DMS153 treated with DMSO at 0.1 percent for 48 hours (cell line): ENCODE measurements at regions not wholly inside any gene's neighbourhood (a gene's known extent, or its start where the extent isn't known, plus 50 kb on each side); places are given as distances from the start of the nearest gene placed in this dataset.
"Not testable (repeated sequence)": the region's sequence is repeated elsewhere in the genome, so short reads cannot be mapped to it uniquely, and the experiment has no call there.

Source experiments
- DNase-seq: peaks from one replicate; lab custom pipeline; 2025; ENCODE audit not compliant: unreplicated experiment; lab: John Stamatoyannopoulos, UW

DNA sequence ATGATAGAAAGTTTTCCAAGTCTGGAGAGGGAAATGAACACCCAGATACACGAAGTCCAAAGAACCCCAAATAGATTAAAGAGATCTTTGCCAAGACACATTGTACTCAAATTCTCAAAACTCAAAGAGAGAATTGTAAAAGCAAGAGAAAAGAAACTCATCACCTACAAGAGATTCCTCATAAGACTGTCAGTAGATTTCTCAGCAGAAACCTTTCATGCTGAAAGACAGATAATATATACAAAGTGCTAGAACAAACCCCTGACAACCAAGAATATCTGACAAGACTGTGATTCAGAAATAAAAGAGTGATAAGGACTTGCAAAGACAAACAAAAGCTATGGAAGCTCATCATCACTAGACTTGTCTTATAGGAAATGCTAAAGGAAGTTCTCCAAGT, 326.7 kb upstream of the ZNF608 start:
- no peak for DNase-seq

DNA sequence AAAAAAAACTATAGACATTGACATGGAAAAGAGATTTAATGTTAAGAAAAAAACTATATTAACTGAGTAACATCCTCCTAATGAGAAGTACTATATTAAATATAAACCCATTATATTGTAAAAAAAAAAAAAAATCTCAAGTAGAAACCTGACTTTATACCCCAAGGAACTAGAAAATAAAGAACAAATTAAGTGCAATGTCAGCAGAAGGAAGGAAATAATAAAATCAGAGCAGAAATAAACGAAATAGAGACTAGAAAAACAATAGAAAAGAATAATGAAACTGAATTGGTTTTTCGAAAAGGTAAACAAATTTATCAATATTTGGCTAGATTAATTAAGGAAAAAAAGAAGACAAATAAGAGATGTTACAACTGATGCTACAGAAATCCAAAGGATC, 329.1 kb upstream of the ZNF608 start:
- DNase-seq = no peak

DNA sequence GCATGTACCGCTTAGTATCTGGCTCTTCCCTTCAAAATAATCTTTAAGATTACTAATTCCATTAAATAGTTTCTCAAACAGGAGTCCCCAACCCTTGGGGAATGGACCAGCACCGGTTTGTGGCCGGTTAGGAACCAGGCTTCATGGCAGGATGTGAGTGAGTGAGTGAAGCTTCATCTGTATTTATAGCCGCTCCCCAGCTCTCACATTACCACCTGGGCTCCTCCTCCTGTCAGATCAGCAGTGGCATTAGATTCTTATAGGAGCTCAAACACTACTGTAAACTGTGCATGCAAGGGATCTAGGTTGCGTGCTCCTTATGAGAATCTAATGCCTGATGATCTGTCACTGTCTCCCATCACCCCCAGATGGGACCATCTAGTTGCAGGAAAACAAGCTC, 332.6 kb upstream of the ZNF608 start:
- not testable (repeated sequence) for DNase-seq

DNA sequence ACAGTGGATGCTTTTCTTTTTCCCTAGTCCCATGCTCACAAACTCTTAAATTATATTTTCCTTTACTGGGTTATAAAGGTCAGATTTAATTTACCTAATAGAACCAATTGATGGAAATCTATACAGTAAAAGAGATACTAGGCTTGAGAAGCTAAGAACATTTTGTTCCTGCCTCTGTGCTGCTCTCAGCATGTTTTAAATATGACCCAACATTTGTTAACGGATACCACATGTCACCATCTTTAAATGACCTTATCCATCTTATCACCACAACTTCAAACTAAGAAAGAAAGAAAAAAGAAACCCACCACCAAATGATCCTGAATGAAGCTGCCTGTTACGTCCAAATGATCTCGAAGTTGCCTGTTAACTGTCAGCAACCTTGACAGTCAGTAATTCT, 334.7 kb upstream of the ZNF608 start:
- no peak for DNase-seq

DNA sequence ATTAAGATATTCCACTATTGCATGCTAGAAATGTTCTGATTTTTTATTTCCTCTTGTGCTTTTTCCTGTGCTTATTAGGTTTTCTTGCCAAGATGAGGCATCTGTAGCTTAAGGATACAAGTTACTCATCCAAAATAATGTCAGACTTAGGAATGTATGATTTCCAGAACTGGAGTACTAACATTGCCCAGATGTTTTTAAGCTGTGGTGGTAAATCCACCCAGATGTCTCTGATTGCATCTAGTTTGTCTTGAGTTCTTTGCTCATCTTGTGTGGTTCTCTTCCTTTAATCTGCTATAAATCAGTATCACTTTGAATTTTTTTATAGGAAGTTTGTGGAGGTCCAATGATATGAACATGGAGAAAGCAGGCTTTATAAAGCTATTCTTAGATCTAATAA, 337.5 kb upstream of the ZNF608 start:
- no peak for DNase-seq

DNA sequence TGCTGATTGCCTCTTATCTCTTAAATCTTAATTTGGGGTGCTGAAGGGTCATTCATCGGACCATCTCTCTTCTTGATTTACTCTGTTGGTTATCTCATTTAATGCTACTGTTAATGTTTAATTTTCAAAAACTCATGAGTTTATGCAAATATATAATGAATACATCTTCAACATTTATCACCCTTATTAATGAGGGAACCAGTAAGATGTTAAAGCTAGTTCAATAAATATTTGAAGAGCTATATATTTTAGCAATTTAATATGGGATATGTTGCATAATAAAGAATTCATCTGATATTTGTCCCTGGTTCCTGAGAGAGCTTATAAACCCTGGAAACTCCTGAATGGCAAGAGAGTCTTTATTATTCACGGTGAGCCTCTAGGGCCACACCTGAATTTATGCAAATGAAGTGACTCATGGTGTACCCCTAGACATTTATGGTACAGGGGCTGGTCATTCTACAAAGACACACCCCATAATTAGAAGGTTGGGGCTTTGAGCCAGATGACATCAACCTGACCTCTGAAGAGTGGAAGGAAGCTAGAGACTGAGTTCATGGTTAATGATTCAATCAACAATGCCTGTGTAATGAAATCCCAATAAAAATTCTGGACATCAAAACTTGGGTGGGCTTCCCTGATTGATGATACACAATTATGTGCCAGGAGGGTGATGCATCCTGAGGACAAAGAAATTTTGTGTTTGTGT, 339.5 kb upstream of the ZNF608 start:
- no peak for DNase-seq

DNA sequence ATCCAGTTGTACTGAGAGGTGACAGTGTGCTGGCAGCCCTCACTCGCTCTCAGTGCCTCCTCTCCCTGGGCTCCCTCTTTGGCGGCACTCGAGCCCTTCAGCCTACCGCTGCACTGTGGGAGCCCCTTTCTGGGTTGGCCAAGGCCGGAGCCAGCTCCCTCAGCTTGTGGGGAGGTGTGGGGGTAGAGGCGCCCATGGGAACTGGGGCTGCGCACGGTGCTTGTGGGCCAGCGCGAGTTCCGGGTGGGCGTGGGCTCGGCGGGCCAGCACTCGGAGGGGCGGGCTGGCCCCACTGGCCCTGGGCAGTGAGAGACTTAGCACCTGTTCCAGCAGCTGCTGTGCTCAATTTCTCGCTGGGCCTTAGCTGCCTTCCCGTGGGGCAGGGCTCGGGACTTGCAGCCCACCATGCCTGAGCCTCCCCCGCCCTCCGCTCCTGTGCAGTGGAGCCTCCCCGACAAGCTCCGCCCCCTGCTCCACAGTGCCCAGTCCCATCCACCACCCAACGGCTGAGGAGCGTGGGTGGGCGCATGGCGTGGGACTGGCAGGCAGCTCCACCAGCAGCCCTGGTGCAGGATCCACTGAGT, 342.2 kb upstream of the ZNF608 start:
- no peak for DNase-seq

DNA sequence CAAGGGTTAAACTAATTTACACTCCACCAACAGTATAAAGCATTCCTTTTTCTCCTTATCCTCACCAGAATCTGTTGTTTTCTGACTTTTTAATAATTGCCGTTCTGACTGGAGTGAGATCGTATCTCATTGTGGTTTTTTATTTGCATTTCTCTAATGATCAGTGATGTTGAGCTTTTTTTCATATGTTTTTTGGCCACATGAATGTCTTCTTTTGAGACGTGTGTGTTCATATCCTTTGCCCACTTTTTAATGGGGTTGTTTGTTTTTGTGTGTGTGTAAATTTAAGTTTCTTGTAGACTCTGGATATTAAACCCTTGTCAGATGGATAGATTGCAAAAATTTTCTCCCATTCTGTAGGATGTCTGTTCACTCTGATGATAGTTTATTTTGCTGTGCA, 345.7 kb upstream of the ZNF608 start:
- not testable (repeated sequence) for DNase-seq

DNA sequence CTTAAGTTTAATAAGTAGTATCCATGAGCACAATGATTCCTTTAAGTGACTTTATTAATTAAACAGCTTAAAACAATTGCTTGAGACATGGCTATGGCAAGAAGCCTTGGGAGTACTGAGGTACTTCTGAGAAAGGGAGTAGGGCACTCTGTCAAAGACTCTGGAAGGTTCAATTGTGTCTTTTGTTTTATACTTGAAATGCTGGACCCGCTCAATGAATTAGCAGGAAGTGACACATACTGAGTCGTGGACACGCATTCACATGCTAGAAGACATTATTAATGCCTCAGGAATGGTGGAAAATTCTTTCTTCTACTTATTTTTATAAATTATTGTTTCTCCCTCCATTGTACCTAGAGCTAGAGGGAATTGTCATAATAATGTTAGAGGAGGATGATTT, 347.3 kb upstream of the ZNF608 start:
- DNase-seq = no peak

DNA sequence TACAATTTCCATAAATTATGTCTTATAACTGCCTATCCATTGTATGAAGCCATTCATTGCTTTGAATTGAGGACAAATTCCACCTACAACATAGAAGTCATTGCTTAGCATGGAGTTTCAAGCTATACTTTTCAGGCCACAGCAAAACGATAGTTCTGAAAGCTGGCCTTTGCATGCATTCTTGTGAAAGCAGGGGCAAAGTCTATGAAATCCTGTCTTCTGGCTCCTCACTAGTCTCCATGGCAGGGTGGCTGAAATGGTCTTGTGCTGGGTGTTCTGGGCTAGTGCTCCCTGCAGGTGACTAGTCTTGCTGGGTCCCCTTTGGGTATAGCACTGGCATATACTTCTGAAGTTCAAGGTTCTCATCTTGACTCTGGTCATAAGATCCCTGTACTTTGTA, 353.9 kb upstream of the ZNF608 start:
- no peak for DNase-seq

DNA sequence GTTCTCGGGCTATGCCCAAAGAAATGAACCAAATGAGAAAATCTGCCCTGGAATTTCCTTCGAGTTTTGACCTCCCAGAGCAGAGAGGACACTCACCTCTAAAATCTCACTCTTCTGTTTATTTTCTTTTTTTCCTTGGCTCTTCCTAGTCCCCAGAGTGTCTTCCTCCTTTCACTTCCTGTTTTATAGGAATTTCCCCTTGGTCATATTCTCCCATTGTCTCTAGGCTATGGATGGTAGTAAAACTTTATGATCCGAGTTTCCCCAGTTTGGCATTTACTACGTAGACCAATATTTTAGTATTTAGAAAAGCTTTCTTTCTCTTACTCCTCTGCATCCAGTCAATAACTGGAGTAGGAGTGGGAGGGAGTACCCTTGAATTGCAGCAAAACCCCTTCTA, 354.5 kb upstream of the ZNF608 start:
- DNase-seq = no peak

DNA sequence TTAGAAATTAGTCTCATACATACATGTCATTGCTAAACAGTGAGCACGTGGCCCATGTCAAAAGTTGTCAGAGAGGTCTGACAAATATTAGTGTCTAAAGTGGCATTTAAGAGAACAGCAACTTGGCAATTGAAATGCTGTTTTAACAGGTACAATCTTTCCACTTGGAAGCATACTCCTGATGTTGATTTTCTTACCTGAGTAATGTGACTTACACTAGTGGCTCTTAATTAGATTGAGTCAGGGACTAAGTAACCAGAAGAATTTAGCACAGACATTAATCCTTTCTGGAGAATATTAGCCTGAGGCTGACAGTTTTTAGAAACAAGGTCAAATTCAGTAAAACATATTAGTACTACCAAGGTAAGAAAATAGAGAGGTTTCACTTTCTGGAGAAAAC, 357.0 kb upstream of the ZNF608 start:
- DNase-seq = no peak

DNA sequence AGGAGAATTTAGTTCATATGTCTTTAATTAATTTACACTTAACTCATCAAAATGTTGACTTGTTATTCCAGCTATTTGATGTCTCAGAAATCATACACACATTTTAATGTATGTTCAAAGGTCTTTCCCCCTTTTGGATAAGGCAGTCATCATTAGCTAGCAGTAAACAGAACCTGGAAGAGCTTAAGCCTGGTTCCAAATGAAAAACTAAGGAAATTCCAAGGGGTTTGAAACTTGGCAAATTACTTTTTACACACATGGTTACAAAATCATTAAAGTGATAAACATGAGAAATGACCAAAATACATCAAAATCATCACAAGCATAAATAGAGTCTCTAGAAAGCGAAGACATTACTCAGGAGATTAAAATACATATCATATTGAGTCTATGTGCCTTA, 359.8 kb upstream of the ZNF608 start:
- DNase-seq = no peak

DNA sequence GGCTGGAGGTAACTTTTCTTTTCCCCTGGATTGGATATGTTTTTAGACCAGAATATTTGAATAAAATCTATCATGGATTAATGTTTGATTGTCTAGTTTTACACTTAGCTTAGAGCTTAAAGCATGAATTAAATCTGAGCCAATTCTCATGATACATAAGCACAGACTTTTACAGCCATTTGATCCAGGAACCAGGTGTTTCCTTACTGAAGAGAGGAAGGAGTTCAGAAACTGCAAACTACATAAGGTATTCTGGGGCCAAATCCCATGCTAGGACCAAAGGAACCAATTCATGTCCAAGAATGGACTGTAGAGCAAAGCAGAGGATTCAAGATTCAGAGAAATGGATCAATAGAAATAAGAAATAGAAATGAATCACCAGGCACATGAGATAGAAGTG, 360.4 kb upstream of the ZNF608 start:
- DNase-seq = no peak

DNA sequence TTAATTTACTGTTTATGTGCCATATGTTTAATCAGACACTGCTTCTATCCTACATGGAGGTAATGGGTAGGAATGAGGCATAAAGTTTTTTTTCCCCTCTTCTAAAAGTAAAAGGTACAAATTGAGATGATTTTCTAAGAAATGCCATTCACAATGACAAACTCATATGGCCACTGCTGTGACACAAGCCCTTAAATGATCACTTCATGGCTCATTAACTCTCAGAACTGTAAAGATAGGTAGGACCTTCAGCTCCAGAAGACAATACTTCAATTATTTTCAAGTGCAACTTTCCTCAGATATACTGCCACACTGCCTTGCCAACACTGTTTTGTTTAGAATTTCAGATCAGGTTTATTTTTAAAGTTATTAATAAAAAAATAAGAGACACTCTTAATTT, 362.9 kb upstream of the ZNF608 start:
- DNase-seq = no peak

DNA sequence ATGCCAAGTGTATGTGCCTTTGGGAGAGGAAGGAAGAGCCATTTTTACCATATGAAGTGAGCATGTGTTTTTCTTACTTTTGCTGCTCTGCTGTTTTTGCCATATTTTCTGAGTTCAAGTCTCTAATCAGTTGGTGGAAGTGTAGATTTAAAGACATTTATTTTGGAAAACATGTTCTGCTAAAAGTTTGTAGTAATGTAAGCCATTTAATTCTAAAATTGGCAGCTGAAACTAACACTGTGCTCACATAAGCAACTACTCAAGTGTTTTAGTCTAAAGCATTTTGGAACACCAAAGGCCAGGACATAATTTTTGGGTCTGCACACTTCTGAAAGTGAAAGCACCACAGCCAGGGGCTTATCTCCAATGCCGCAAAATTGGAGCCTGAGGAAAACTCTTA, 363.4 kb upstream of the ZNF608 start:
- DNase-seq = no peak

DNA sequence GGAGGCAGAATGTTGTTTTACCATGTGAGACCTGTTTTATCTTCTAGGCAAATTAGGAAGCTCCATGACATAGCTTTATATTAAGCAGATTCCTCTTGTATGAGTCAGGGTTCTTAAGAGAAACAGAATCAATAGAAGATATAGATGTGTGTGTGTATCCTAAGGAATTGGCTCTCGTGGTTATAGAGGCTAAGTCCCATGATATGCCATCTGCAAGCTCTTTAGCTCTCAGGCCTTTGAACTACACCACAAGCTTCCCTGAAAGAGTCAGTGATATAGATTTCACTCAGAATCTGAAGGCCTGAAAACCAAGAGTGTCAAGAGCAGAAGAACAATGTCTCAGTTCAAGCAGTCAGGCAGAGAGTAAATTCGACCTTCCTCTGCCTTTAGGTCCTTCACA, 365.8 kb upstream of the ZNF608 start:
- DNase-seq = no peak

DNA sequence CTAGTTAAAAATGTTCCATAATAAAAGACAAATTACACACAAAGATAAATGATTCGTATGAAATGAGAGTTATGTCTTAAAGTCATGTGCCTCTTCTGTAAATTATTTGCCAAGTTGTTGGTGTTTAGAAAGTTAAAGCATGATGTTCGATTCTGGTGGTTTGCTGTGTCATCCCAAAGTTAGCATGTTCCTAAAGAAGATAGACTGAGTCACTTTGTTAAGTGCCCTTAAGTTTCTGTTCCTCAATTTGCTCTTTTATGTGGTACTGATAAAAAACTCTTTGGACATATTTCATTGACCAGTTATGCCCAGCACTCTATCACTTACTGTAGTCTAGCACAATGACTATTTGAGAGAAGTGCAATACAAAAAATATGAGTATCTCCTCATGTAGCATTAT, 366.9 kb upstream of the ZNF608 start:
- no peak for DNase-seq

DNA sequence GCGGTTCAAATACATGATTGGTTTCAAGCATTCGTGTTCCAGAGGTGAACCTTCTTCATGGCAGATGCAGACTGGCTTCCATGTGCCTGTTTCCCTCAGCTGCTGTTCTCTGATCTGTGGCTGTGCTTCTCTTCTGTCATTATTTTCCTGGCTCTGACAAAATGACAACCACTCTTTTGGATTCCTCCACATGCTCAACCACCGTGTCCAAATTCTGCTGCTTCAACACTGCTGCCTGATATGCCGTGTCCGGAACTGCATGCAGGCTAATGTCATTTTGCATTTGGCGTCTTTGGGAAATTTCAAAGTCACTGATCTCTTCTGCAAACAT, 368.7 kb upstream of the ZNF608 start:
- DNase-seq = no peak

DNA sequence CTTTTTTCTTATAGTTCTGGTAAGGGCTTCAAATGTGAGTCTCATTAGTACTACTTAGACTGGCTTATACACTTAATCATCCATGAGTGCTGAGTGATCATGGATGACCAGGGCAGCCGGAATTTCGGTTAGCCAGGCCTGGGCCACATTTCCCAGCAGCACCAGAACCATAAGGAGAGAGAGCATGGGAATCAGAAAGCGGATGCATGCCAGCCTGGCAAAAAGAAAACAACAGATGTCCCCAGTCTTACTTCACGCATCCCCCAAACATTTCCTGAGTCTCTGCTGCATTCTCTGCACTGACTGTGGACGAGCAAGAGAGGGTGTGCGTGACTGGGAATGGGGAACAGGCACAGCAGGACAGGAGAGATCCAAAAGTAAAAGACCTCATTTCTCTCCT, 371.1 kb upstream of the ZNF608 start:
- DNase-seq = no peak

DNA sequence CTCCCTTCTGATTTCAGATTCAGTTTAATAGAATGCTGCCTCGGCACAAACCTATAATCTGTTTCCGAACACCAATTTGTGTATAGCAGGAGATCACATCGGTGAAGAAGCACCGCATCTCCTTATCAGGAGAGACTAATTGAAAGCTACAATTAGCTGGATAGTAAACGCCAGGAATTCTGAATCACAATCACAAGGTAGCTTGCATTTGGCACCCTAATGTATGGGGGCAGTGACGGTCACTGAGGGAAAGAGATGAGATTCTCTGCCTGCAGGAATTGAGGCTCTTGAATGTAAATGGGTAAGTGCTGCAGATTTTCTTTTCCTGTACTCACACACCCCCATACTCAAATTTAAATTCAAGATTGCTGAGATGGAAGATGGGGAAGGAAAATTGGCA, 373.6 kb upstream of the ZNF608 start:
- DNase-seq = no peak

DNA sequence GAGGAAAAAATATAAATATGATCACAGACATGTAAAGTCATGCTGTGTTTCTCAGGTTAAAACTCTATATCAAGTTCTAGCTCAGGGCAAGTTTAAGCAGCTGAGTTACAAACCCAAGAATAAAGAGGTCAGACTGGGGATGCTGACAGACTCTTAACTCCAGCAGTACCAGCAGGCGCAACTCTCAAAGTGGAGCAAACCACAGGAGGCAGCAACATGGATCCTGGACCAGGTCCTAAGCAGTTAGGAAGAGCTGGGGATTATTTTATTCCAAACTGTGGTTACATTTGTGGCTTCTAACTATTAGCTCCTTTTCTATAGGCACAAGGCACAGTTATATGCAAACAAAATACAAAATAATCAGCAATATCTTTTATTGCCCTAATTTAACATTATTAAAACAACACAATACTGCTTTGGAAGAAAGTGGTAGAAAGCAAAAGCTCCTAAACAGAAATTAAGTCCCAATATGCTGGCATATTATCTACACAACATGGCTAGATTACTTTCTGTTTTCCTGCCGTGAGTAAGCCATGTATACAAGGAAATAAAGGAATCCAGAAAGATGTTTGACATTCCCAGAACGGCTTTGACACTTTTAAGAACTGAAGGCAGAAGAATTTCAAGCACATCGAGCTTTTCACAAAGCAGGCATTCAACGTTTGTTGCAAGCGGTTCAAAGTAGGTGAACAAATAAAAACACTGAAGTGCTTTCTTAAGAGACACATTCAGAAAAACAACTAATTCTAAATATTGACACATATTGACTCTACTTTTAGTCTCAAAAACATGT, 378.8 kb upstream of the ZNF608 start:
- no peak for DNase-seq

DNA sequence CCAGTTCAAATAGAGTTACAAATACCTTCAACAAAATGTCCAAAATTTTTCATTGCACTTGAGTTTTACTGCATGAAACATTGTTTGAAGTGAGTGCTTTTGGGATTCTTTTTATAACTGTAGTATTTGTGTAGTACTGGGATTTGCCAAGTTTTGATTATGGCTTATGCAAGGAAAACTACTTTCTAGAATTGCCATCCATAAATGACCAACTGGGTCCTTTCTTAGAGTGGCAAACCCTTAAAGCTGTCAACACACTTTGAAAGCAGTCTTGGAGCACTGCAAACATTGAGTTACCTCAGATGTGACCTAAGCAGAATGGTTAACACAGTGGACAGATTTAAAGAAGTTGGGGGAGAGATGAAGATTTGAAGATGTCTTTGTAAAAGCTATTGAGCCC, 379.6 kb upstream of the ZNF608 start:
- no peak for DNase-seq
